GM19372 (cell line): ENCODE measurements at regions not wholly inside any gene's neighbourhood (a gene's known extent, or its start where the extent isn't known, plus 50 kb on each side); places are given as distances from the start of the nearest gene placed in this dataset.
A peak's percentile ranks its signal among the peaks of the same experiment; 100 is the strongest.

Source experiments
- ATAC-seq: cut with Tn5 transposase; IDR thresholded peaks from one replicate; pipeline ENCODE4 v1.9.1; 2021; ENCODE audit warnings: mild to moderate bottlenecking, low read depth, moderate library complexity; ENCODE audit not compliant: unreplicated experiment

- no peak for ATAC-seq
Observed at GRCh38 chr5:41670854-41671479, 160.6 kb upstream of the PLCXD3 start.

DNA sequence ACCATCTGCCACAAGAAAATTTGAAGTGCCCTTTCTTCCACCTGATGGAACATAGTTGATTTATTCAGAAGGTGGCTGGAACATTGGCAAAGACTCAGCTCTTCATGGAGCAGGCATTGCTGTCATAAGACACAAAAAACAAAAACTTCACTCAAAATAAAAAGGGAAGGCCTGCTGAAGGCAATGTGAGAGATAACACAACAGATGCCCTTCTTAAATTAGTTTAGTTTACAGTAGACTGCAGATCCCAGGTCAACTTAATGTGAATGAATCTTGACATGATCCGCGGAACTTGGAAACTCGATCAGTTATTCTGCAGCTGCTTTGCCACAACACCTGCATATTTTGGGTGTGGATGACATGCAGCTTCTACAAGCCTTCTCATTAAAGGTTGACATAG lies 159.8 kb upstream of the PLCXD3 start:
- no peak for ATAC-seq

GRCh38 chr5:41661254-41661653 lies 150.9 kb upstream of the PLCXD3 start:
- ATAC-seq, result no peak

DNA sequence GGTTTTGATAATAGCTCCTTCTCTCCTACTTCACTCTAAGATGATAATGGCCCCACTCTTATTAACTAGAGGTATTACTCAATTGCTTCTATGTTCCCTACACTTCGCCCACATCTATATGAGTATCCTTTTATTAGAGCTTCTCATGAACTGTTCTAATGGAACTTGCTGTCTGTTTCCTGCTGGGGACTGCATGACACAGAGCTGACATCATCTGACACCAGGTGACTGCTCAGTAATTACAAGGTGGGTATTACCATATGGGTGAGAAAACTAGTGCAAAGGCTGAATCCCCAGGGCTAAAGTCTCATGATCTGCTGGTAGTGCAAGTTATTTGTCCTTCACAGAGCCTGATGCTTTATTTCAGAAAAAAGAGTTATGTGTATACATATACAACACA lies 146.2 kb upstream of the PLCXD3 start:
- no peak for ATAC-seq

GRCh38 chr5:41650131-41650530 lies 139.7 kb upstream of the PLCXD3 start:
- no peak for ATAC-seq

DNA sequence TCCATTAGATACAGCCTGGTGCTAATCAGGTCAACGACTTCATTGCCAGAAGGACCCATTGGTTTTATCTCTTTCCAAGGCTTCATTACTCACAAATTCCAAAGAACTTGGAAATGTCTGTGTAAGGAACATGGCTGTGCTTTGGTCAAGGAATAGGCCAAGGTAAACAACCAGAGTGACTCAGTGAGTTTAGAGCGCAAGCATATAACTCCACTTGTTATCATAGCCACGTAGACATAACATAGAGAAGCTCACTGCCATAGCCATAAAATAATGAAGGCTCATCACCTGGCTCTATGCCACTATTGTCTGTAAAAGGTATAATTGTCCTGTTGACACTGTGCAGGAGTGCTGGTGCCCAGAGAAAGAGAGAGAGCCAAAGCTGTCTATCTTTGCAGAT lies 139.3 kb upstream of the PLCXD3 start:
- no peak for ATAC-seq

GRCh38 chr5:41648996-41649395 lies 138.6 kb upstream of the PLCXD3 start:
- ATAC-seq, result no peak

- no peak for ATAC-seq
Observed at GRCh38 chr5:41641621-41642020, 131.2 kb upstream of the PLCXD3 start.

DNA sequence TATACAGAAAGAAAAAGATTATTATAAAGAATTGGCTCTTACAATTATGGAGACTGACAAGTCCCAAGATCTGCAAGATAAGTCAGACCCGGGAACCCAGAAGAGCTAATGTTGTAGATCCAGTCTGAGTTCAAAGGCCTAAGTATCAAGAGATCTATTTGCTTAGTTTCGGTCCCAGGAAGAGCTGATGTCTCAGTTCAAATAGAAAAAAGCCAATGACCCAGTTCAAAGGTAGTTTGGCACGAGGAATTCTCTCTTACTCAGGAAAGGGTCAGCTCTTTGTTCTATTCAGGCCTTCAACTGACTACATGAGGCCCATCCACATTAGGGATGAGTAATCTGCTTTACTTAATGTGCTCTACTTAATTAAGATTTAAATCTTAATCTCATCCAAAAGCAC lies 128.3 kb upstream of the PLCXD3 start:
- ATAC-seq, result no peak

GRCh38 chr5:41637869-41638268 lies 127.5 kb upstream of the PLCXD3 start:
- ATAC-seq, result no peak

DNA sequence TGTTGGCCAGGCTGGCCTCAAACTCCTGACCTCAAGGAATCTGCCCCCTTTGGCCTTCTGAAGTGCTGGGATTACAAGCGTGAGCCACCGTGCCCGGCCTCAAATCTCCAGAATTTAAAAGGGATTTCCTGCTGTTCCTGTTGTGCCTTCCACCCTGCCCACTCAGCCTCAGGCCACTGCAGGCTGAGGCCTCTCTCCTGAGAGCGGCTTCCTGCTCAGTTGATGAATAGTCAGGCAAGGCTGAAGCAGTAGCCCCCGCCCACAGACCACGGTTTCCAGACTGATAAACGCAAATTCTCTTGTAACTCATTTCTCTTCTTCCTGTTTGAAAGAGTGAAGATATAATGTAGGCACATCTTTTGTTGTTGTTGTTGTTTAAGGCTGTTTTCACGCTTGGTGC lies 127.0 kb upstream of the PLCXD3 start:
- no peak for ATAC-seq

DNA sequence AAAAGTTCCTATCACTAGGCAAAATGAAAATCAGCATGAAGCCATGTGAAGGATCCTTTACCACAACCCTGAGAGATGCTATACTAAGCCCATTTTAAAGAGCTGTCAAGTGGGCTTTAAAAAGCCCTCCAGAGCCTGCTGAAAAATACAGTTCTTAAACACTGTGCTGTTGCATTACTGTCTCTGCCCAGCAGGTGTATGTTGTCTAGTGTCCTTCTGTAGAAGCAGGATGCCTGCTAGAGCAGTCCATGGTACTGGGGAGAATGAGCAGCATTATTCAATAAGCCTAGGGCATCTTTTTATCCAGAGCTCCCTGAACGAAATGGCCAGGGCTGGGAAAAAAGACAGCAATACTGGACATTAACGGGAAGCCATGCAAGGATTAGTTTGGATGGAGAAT lies 126.2 kb upstream of the PLCXD3 start:
- peak; percentile 73 for ATAC-seq

GRCh38 chr5:41629897-41630296 lies 119.5 kb upstream of the PLCXD3 start:
- no peak for ATAC-seq

DNA sequence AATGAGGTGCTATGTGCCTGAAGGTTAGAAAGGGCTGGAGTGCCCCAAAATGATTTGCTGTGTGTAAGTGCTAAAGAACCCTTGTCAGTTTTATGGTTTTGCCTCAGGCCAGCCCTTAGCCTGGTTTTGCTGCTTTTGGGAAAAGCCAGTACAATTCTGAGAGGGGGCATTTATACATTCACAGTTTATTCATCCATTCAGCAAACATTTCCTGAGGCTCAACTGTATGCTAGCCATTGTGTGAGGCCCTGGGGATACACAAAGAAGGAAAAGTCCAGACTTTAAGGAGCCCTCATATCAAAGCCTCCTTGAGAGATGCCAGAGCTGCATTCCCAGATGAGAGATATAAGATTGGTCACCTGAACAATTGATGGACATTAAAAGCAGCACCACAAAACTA lies 115.2 kb upstream of the PLCXD3 start:
- no peak for ATAC-seq

DNA sequence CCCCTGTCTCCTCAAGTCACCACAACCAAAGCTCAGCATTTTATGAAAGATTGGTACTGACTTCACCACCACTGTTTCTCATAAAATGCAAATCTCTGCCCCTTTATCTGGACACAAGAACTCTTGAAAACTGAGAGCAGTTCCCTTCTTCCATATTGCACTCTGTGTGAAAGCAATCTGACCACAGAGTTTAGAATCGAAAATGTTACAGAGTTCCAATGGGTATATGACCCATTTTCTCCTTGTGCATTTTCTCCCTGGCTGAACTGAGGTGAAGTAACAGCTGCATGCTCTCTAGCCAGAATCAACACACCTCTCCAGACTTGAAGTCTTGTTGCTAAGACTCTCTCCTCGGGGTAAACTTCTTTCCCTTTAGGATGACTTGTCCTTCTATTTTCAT lies 111.0 kb upstream of the PLCXD3 start:
- no peak for ATAC-seq

GRCh38 chr5:41617843-41618515 lies 107.6 kb upstream of the PLCXD3 start:
- ATAC-seq, result no peak

GRCh38 chr5:41610386-41610785 lies 100.0 kb upstream of the PLCXD3 start:
- no peak for ATAC-seq

- no peak for ATAC-seq
Observed at GRCh38 chr5:41600731-41601130, 90.3 kb upstream of the PLCXD3 start.

DNA sequence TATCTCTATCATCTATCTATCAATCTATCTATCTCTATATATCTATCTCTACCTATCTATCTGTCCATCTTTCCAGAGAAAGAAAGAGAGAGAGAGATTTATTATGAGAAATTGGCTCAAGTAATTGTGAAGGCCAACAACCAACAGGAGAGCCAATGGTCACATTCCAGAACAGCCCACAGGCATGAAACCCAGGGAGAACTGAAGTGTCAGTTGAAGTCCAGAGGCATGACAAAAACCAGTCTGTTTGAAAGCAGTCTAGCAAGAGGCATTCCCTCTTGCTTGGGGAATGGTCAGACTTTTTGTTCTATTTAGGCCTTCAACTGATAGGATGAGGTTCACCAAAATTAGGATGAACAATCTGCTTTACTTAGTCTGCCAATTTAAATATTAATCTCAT lies 87.6 kb upstream of the PLCXD3 start:
- ATAC-seq, result no peak

GRCh38 chr5:41587668-41588067 lies 77.3 kb upstream of the PLCXD3 start:
- no peak for ATAC-seq

- no peak for ATAC-seq
Observed at GRCh38 chr5:41575110-41575779, 64.8 kb upstream of the PLCXD3 start.

DNA sequence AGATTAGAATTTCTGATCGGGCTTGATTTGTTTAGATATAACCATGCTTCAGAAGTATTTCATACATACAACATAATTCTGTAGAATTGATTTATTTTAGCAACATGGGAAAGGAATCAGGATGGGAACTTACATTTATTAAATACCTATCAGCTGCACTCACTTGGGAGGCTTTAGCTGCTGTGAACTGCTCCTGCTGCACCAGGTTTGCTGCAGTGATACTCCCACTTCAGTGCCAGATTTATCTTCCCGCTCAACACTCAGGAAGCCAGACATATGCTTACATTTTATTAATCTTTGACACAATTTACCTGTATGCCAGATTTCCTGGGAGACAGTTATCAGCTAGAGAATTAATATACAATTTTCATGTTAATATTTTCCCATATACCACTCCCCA lies 64.0 kb upstream of the PLCXD3 start:
- ATAC-seq, result no peak
